Astrocyte of the spinal cord (primary cell): ENCODE measurements at regions not wholly inside any gene's neighbourhood (a gene's known extent, or its start where the extent isn't known, plus 50 kb on each side); places are given as distances from the start of the nearest gene placed in this dataset.

Source experiments
- DNase-seq: peaks from one replicate; pipeline ENCODE4 v3.0.0; 2011; ENCODE audit warnings: low read depth, low spot score
- H3K4me3 ChIP-seq: 2 replicates; pipeline ENCODE4 v1.5.1; 2011; ENCODE audit warnings: low read depth, mild to moderate bottlenecking, low read length, moderate library complexity
- CTCF ChIP-seq: IDR thresholded peaks from 2 replicates; pipeline ENCODE4 v1.5.1; 2012; ENCODE audit warnings: low read depth, mild to moderate bottlenecking, low read length, inconsistent platforms
- in situ Hi-C: cut with HindIII; loops from 2 replicates; pipeline ENCODE4 v1.10.0; 2017; ENCODE audit warnings: low sequenced_read_pairs

- no peak overlapping the region for H3K4me3 ChIP-seq
- in situ Hi-C loops, result no loop called here
- DNase-seq, result peak; percentile 45
- TF ChIP-seq CTCF, result peak; percentile 6
Observed at GRCh38 chr9:87107072-87107471, 159.8 kb upstream of the GAS1 start.

GRCh38 chr9:87108661-87109060 lies 161.4 kb upstream of the GAS1 start:
- no peak for TF ChIP-seq CTCF
- no peak overlapping the region for H3K4me3 ChIP-seq
- in situ Hi-C loops, result no loop called here
- no peak for DNase-seq

GRCh38 chr9:87109231-87109631 lies 161.9 kb upstream of the GAS1 start:
- in situ Hi-C loops, result no loop called here
- DNase-seq, result peak; percentile 44
- H3K4me3 ChIP-seq, result no peak overlapping the region
- no peak for TF ChIP-seq CTCF

GRCh38 chr9:87109851-87110250 lies 162.5 kb upstream of the GAS1 start:
- no peak overlapping the region for H3K4me3 ChIP-seq
- in situ Hi-C loops, result no loop called here
- peak; percentile 70 for DNase-seq
- TF ChIP-seq CTCF, result no peak

- DNase-seq, result no peak
- no peak overlapping the region for H3K4me3 ChIP-seq
- in situ Hi-C loops, result no loop called here
- no peak for TF ChIP-seq CTCF
Observed at GRCh38 chr9:87111010-87111409, 163.7 kb upstream of the GAS1 start.

- in situ Hi-C loops, result no loop called here
- DNase-seq, result peak; percentile 36
- no peak overlapping the region for H3K4me3 ChIP-seq
- TF ChIP-seq CTCF, result no peak
Observed at GRCh38 chr9:87112656-87113055, 165.3 kb upstream of the GAS1 start.

- TF ChIP-seq CTCF, result peak; percentile 2
Observed at GRCh38 chr9:87113874-87114273, 166.6 kb upstream of the GAS1 start.

More at GRCh38 chr9:87113874-87114273, 166.6 kb upstream of the GAS1 start:
- DNase-seq, result no peak
- in situ Hi-C loops, result no loop called here
- no peak overlapping the region for H3K4me3 ChIP-seq
